ENCODE measurements at regions not wholly inside any gene's neighbourhood (a gene's known extent, or its start where the extent isn't known, plus 50 kb on each side); places are given as distances from the start of the nearest gene placed in this dataset.
"Not testable (repeated sequence)": the region's sequence is repeated elsewhere in the genome, so short reads cannot be mapped to it uniquely, and the experiment has no call there.

DNA sequence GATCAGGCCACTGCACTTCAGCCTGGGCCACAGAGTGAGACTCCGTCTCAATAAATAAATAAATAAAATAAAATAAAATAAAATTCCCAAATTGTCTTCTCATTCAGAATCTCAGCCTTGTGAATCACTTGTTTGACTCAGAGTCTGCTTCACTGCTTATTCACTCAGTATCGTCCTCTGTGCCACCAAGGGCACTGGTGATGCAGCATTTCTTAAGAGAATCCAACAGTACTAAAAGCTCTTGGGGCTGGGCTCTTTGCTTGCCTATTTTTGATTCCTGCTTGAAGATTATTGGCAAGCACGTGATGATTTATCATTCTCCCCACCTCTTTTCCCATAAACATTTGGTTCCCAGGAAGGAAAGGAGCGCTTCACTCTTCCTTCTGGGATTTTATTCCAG is 54.8 kb upstream of the HMGB1 start:
- H3K4me3 ChIP-seq (ENCODE audit: low read depth, low read length): no peak overlapping the region
- TF ChIP-seq, protein P1, sequence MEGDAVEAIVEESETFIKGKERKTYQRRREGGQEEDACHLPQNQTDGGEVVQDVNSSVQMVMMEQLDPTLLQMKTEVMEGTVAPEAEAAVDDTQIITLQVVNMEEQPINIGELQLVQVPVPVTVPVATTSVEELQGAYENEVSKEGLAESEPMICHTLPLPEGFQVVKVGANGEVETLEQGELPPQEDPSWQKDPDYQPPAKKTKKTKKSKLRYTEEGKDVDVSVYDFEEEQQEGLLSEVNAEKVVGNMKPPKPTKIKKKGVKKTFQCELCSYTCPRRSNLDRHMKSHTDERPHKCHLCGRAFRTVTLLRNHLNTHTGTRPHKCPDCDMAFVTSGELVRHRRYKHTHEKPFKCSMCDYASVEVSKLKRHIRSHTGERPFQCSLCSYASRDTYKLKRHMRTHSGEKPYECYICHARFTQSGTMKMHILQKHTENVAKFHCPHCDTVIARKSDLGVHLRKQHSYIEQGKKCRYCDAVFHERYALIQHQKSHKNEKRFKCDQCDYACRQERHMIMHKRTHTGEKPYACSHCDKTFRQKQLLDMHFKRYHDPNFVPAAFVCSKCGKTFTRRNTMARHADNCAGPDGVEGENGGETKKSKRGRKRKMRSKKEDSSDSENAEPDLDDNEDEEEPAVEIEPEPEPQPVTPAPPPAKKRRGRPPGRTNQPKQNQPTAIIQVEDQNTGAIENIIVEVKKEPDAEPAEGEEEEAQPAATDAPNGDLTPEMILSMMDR (IDR thresholded peaks at IDR 0.05; ENCODE audit: low read depth, low read length): no peak
- peak; percentile 32 for DNase-seq (ENCODE audit: low read depth, low spot score)
- in situ Hi-C loops (cut with HindIII; ENCODE audit: low sequenced_read_pairs): no loop called here

DNA sequence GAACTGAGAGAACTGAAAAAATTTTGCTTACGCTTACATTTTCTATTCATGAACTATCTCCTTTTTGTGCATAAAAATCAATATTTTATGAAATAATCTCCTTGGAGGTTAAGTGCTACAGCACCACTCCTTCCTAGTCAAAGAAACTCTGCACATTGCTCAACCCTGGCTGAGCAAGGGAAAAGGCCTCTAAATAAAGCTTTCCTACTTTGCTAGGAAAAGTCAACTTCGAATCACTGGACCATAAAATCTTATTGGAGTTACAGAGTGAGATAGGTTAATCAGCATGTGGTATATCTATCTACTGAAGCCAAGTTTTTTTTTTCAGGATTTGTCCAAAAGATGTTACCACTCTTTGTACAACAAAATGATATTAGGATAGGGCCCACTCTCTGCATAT is 57.5 kb upstream of the HMGB1 start:
- in situ Hi-C loops (cut with HindIII; ENCODE audit: low sequenced_read_pairs): no loop called here
- no peak overlapping the region for H3K4me3 ChIP-seq (ENCODE audit: low read depth, low read length)
- TF ChIP-seq, protein P1 (IDR thresholded peaks at IDR 0.05; ENCODE audit: low read depth, low read length): no peak
- no peak for DNase-seq (ENCODE audit: low read depth, low spot score)

DNA sequence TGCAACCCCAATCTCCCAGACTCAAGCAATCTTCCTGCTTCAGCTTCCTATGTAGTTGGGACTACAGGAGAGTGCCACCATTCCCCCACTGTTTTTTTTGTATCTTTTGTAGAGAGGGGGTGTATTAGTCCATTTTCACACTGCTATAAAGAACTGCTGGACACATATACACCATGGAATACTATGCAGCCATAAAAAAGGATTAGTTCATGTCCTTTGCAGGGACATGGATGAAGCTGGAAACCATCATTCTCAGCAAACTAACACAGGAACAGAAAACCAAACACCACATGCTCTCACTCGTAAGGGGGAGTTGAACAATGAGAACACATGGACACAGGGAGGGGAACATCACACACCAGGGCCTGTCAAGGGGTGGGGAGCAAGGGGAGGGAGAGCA is 58.1 kb upstream of the HMGB1 start:
- DNase-seq (ENCODE audit: low read depth, low spot score); H3K4me3 ChIP-seq (ENCODE audit: low read depth, low read length); in situ Hi-C loops (cut with HindIII; ENCODE audit: low sequenced_read_pairs): not testable (repeated sequence)

DNA sequence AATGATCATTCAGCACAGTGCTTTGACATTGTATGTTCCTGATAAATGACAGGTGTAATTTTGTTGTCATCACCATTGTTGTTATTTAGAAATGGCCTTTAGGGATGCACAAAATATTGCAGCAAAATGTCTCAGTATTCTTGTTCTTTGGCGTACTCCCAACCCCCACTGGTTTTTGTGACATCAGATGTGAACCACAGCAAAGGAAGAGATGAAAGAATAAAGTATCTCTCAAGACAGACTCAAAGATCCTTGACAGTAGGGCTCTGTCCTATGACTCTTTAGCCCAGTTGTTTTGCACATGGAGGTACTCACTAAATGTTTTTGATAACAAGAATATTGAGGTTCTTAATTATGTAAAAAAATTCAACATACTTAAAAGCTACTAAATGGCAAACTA is 59.5 kb upstream of the HMGB1 start:
- in situ Hi-C loops (cut with HindIII; ENCODE audit: low sequenced_read_pairs); DNase-seq (ENCODE audit: low read depth, low spot score); H3K4me3 ChIP-seq (ENCODE audit: low read depth, low read length): not testable (repeated sequence)

DNA sequence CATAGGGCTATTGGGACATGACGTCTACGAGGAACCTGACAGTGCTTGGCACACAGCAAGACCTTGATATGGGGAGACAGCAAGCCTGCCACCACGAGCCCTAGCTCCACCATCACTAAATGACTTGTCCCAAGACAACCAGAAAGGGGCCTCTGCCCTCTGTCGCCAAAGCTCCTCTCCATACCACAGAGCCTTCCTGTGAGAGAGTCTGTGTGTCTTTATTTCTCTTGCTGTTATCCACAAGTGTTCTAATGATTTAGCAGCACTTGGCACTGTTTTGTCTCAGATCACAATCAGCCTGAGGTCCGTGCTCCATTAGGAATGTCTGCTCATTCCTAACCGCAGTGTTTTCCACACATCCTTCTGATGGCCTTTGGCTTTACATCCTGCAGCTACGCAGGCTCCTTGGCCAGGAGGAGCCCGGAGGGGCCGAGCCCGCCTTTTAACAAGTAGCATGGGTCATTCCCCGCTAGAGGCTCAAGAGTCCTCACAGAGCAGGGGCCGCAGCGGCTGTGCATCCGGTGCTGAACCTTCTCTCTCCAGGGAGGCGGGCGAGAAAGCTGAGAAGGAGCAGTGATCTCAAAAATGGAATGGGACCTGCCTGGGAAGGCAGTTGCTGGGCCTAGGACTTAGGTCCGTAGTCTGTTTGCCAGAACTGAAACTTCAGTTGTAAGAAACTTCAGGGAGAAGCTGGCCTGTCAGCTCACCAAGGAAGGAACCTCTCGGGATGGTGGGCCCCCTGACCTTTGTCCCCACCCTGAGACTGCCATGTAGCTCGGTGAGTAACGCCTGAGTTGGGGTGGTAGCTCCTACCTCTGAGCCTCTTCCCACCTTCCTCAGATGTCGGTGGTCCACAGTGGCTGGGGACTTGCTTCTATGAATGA is 61.1 kb upstream of the HMGB1 start:
- peak; percentile 0 for DNase-seq (ENCODE audit: low read depth, low spot score)
- H3K4me3 ChIP-seq (ENCODE audit: low read depth, low read length): no peak overlapping the region
- TF ChIP-seq, protein P1 (IDR thresholded peaks at IDR 0.05; ENCODE audit: low read depth, low read length): no peak
- in situ Hi-C loops (cut with HindIII; ENCODE audit: low sequenced_read_pairs): no loop called here

DNA sequence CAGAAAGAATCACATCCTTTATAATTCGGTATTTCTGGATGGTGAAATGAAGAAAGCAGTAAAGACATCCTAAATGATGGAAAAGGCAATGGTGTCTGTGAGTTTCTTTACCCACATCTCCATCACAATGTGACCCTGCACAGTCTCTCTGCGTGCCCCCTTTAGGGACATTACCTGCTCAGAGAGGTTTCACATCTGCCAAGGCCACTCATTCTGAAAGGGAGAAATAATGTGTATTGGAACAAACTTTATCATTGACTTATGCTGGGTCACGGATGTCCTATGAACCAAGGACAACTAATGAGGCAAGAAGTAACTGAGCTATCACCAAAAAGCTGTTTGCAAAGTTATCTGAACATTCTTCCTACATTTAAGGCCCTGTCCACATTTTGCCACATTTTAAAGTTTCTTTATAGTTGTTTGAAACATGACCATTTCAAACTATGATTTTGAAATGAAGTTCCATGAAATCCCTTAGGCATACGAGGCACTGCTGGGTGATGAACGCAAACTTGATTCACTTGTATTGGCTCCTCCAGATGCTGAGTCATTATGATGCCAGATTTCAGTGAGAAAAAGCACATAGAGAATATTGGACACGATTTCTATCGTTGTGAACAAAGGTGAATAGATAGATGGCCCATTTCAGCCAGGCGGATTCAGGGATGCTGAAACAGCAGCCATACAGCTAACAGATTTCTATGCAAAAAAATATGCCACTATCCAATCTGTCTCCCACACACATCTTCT is 63.5 kb upstream of the HMGB1 start:
- TF ChIP-seq, protein P1 (IDR thresholded peaks at IDR 0.05; ENCODE audit: low read depth, low read length): no peak
- in situ Hi-C loops (cut with HindIII; ENCODE audit: low sequenced_read_pairs): no loop called here
- no peak overlapping the region for H3K4me3 ChIP-seq (ENCODE audit: low read depth, low read length)
- DNase-seq (ENCODE audit: low read depth, low spot score): peak; percentile 3

DNA sequence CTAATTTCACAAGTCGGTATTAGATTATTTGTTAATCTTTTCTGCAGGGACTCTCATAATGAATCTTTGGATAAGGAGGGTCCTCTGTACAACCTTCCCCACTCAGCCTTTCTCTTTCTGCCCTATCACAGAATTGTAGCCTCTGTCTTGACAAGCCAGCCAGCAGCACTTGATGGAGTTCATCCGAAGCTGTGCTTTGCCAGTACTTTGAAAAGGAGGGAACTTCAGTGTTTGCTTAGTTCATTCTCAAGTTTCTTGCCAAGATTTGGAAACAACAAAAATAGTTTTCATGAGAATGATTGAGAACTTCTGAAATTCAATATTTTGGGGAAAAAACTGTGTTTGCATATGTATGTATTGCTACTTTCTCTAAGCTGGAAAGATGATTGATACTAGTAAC is 69.3 kb upstream of the HMGB1 start:
- TF ChIP-seq, protein P1 (IDR thresholded peaks at IDR 0.05; ENCODE audit: low read depth, low read length): no peak
- H3K4me3 ChIP-seq (ENCODE audit: low read depth, low read length): no peak overlapping the region
- DNase-seq (ENCODE audit: low read depth, low spot score): no peak
- in situ Hi-C loops (cut with HindIII; ENCODE audit: low sequenced_read_pairs): no loop called here
